K562 (cell line): ENCODE measurements at regions not wholly inside any gene's neighbourhood (a gene's known extent, or its start where the extent isn't known, plus 50 kb on each side); places are given as distances from the start of the nearest gene placed in this dataset.

Experiments used
- ATAC-seq: fragments of 200-7000 bp; cut with Tn5 transposase; 3 replicates; pipeline ENCODE4 v1.9.1; 2020; ENCODE audit warnings: moderate library complexity
- BruUV-seq: library from RNA; stranded (reverse); fragments of 400-500 nt; replicated peaks from 2 replicates; lab custom pipeline; 2021; lab: Mats Ljungman, UMichigan
- CTCF ChIA-PET: fragments of 300-600 bp; formaldehyde crosslinking; extraction: SDS; loops from one replicate; lab custom pipeline; 2021; ENCODE audit warnings: low intra/inter-chr PET ratio; lab: Yijun Ruan, JAX
- POLR2A ChIA-PET: fragments of 300-600, 350-650 bp; sonication (Branson Sonifier 250); formaldehyde crosslinking; extraction: SDS; loops from one replicate; lab custom pipeline; 2021; ENCODE audit warnings: antibody characterized with exemption, inconsistent platforms; lab: Yijun Ruan, JAX
- DNase-seq, 4 experiments: peaks; one replicate each; pipeline versions ENCODE4 v3.0.0 to v3.0.0-alpha.2; 2011 to 2018; ENCODE audit warnings: low spot score in 3 of 4, mixed read lengths in 3 of 4; ENCODE audit errors: extremely low read depth in 1 of 4
- FAIRE-seq: peaks from 2 replicates; lab custom pipeline; 2011; peaks lifted over from hg19 to GRCh38; lab: Jason Lieb, UNC
- H2AFZ ChIP-seq: 2 replicates; pipeline ENCODE4 v1.6.0; 2011; ENCODE audit warnings: low read depth, low read length, control low read depth, inconsistent platforms
- H3K27ac ChIP-seq: fragments of 200-600 bp; 3 replicates; pipeline ENCODE4 v1.8.0; 2011; ENCODE audit warnings: low read depth, mild to moderate bottlenecking, control low read depth, inconsistent platforms, low read length, moderate library complexity, mixed read lengths; ENCODE audit errors: extremely low read depth
- H3K27me3 ChIP-seq, 2 experiments: fragments of 300-600 bp in 1 of 2; 2 replicates in 1 of 2; 3 replicates in 1 of 2; pipeline versions ENCODE4 v1.6.0 to v1.8.0; 2011; ENCODE audit warnings: inconsistent platforms in 2 of 2, low read length in 2 of 2, mild to moderate bottlenecking in 1 of 2, mixed read lengths in 1 of 2, moderate library complexity in 1 of 2; ENCODE audit not compliant: control insufficient read depth in 2 of 2, insufficient read depth in 2 of 2
- H3K36me3 ChIP-seq: fragments of 300-600 bp; 3 replicates; pipeline ENCODE4 v1.8.0; 2011; ENCODE audit warnings: mild to moderate bottlenecking, low read length, inconsistent platforms; ENCODE audit not compliant: control insufficient read depth, insufficient read depth
- H3K4me1 ChIP-seq, 2 experiments: fragments of 200-600 bp in 1 of 2; replicated peaks in 1 of 2; 2 replicates in 1 of 2; 3 replicates in 1 of 2; pipeline versions ENCODE4 v1.5.1 to v1.8.0; 2011; ENCODE audit warnings: inconsistent platforms in 2 of 2, low read length in 2 of 2, mild to moderate bottlenecking in 1 of 2, mixed read lengths in 1 of 2, moderate library complexity in 1 of 2; ENCODE audit not compliant: control insufficient read depth in 2 of 2, insufficient read depth in 2 of 2
- H3K4me2 ChIP-seq: 2 replicates; pipeline ENCODE4 v1.6.1; 2011; ENCODE audit warnings: low read length, control low read depth, inconsistent platforms, mixed read lengths; ENCODE audit not compliant: insufficient read depth
- H3K4me3 ChIP-seq: fragments of 200-600 bp; sonication (generic), shearing (Covaris generic); 2 replicates; pipeline ENCODE4 v1.5.1; 2016; ENCODE audit warnings: control low read depth, inconsistent platforms
- H3K79me2 ChIP-seq: fragments of 200-600 bp; 3 replicates; pipeline ENCODE4 v1.8.0; 2011; ENCODE audit warnings: low read length, inconsistent platforms; ENCODE audit not compliant: control insufficient read depth, insufficient read depth
- H3K9ac ChIP-seq, 2 experiments: 2 replicates each; pipeline versions ENCODE4 v1.6.0 to v1.6.1; 2011; ENCODE audit warnings: low read depth in 2 of 2, low read length in 2 of 2, control low read depth in 1 of 2, inconsistent platforms in 1 of 2, mild to moderate bottlenecking in 1 of 2, mixed read lengths in 1 of 2; ENCODE audit not compliant: insufficient read depth in 1 of 2
- H3K9me1 ChIP-seq: one replicate; pipeline ENCODE4 v1.6.0; 2011; ENCODE audit warnings: inconsistent platforms, mild to moderate bottlenecking, low read length, moderate library complexity; ENCODE audit not compliant: control insufficient read depth, insufficient read depth
- H3K9me3 ChIP-seq: replicated peaks from 2 replicates; pipeline ENCODE4 v1.5.1; 2011; ENCODE audit warnings: low read depth, low read length, inconsistent platforms; ENCODE audit not compliant: control insufficient read depth, insufficient read depth
- H4K20me1 ChIP-seq: replicated peaks from 2 replicates; pipeline ENCODE4 v1.6.1; 2011; ENCODE audit warnings: low read length, inconsistent platforms, mixed read lengths; ENCODE audit not compliant: control insufficient read depth, insufficient read depth
- BCOR ChIP-seq: fragments of 450-650 bp; IDR thresholded peaks from 2 replicates; pipeline ENCODE4 v1.6.1; 2016
- EGR1 ChIP-seq: fragments of 450-650 bp; conservative IDR thresholded peaks from 2 replicates; pipeline ENCODE4 v1.6.1; 2017; ENCODE audit warnings: mild to moderate bottlenecking
- ELK1 ChIP-seq: sonication (generic); formaldehyde crosslinking; IDR thresholded peaks from 2 replicates; pipeline ENCODE4 v1.8.1; 2022; ENCODE audit warnings: missing genetic modification reagents
- GTF3C2 ChIP-seq: IDR thresholded peaks from 3 replicates; pipeline ENCODE4 v1.6.1; 2011; ENCODE audit warnings: borderline replicate concordance, mild to moderate bottlenecking, moderate library complexity; ENCODE audit not compliant: insufficient read length; ENCODE audit errors: extremely low read depth
- NFE2 ChIP-seq: IDR thresholded peaks from 2 replicates; pipeline ENCODE4 v1.6.1; 2014; ENCODE audit warnings: antibody characterized with exemption, low read depth
- RNF2 ChIP-seq: sonication (generic); IDR thresholded peaks from 2 replicates; pipeline ENCODE4 v1.6.1; 2016
- SMARCC2 ChIP-seq: fragments of 450-650 bp; IDR thresholded peaks from 2 replicates; pipeline ENCODE4 v1.6.1; 2017; ENCODE audit warnings: antibody characterized with exemption, moderate library complexity, mild to moderate bottlenecking, low read depth
- STAT6 ChIP-seq: sonication (generic); formaldehyde crosslinking; IDR thresholded peaks from 2 replicates; pipeline ENCODE4 v1.8.1; 2023; ENCODE audit warnings: mild to moderate bottlenecking, missing genetic modification reagents
- TEAD4 ChIP-seq, 2 experiments: sonication (generic) in 1 of 2; formaldehyde crosslinking in 1 of 2; IDR thresholded peaks; 2 replicates each; pipeline versions ENCODE4 v1.6.1 to v1.8.0; 2012 to 2022; ENCODE audit warnings: borderline replicate concordance in 1 of 2, inconsistent platforms in 1 of 2, low read length in 1 of 2, mild to moderate bottlenecking in 1 of 2, missing genetic modification reagents in 1 of 2
- THRAP3 ChIP-seq: fragments of 450-650 bp; IDR thresholded peaks from 2 replicates; pipeline ENCODE4 v1.6.1; 2016; ENCODE audit warnings: mild to moderate bottlenecking, inconsistent platforms, borderline replicate concordance
- TRIM24 ChIP-seq, 2 experiments: fragments of 450-650 bp; IDR thresholded peaks; 2 replicates each; pipeline ENCODE4 v1.6.1; 2016
- ZNF174 ChIP-seq: fragments of 250-450 bp; sonication (Bioruptor Pico); IDR thresholded peaks from 2 replicates; pipeline ENCODE4 v1.4.0; 2020; ENCODE audit warnings: mild to moderate bottlenecking
- ZNF316 ChIP-seq: fragments of 450-650 bp; IDR thresholded peaks from 2 replicates; pipeline ENCODE4 v1.6.1; 2016
- WGBS: fragments of 100-300 bp; shearing (Covaris generic); methylation state at CpG from one replicate; pipeline ENCODE4 v1.1.6; 2016; ENCODE audit warnings: low coverage, mixed read lengths; ENCODE audit not compliant: insufficient coverage; ENCODE audit errors: missing lambda C conversion rate; 5-methylcytosine and 5-hydroxymethylcytosine counted together
- in situ Hi-C: fragments of 300-500 bp; cut with MboI; formaldehyde crosslinking; loops from 4 replicates; pipeline ENCODE4 v1.15.0; 2018; ENCODE audit warnings: inconsistent platforms, mixed read lengths
- intact Hi-C: fragments of 100-400 bp; cut with micrococcal nuclease; formaldehyde crosslinking; loops from 2 replicates; pipeline ENCODE4 v1.14.2; 2022

- peak; percentile 65; the same call in 1 of the 2 replicates for TF ChIP-seq TEAD4 (IDR thresholded peaks at IDR 0.05; ENCODE audit: low read length)
- no peak for TF ChIP-seq TEAD4 (CRISPR knock-in tag; IDR thresholded peaks at IDR 0.05; ENCODE audit: borderline replicate concordance)
- peak; percentile 24; the same call in 1 of the 2 replicates for TF ChIP-seq SMARCC2
- TF ChIP-seq BCOR = 0 out of 2 replicates have a peak, but pooled peaks have one; percentile 6
- 0 out of 4 replicates have a peak, but pooled peaks of 1 of the 2 experiments have one; percentile 14 for TF ChIP-seq TRIM24 (IDR thresholded peaks at IDR 0.05)
These were observed 252.3 kb upstream of the MKLN1 start (continued) for GRCh38 chr7:131075406-131075805.

GRCh38 chr7:131076032-131076431, 251.6 kb upstream of the MKLN1 start:
- H3K36me3 ChIP-seq = peaks cover 4% of the 10 kb centered on the region; the same call in 1 of the 3 replicates
- no peak for FAIRE-seq
- ATAC-seq = no peak
- ChIA-PET POLR2A (interaction anchor here (1.0 to 1.3 kb wide), 2 partner anchors 17 to 33 kb away, joined by 3 to 4 read pairs; no protein-coding TSS in a partner anchor), CTCF (no interaction called here)
- H3K27ac ChIP-seq = peak overlapping the region; percentile 47; the same call in 1 of the 3 replicates
- BruUV-seq = no TSS peak
- intact Hi-C loops (no loop called here), in situ Hi-C loops (no loop called here)
- H3K9ac ChIP-seq = no peak overlapping the region
- 39% methylated on average over 3 of the region's 3 CpGs for WGBS
- peak in 1 of 4 experiments; percentile 32 for DNase-seq
- no peaks in the 10 kb centered on the region for H4K20me1 ChIP-seq
- no peak overlapping the region for H3K4me3 ChIP-seq
- H2AFZ ChIP-seq = no peak overlapping the region
- no peaks in the 10 kb centered on the region for H3K27me3 ChIP-seq
- H3K4me2 ChIP-seq = peak overlapping the region; percentile 8; the same call in 1 of the 2 replicates
- H3K9me1 ChIP-seq = no peaks in the 10 kb centered on the region
- no peaks in the 10 kb centered on the region; the same call in 1 of the 2 replicates for H3K9me3 ChIP-seq
- H3K4me1 ChIP-seq = peaks cover 4 to 27% of the 10 kb centered on the region in 2 experiments; a peak in 4 of 5 replicates
- peaks cover 3% of the 10 kb centered on the region; the same call in 1 of the 3 replicates for H3K79me2 ChIP-seq
- TF ChIP-seq NFE2 (peak; percentile 74; the same call in 1 of the 2 replicates), RNF2 (no peak), STAT6 (CRISPR knock-in tag) (no peak), ZNF174 (CRISPR knock-in tag) (no peak), THRAP3 (0 out of 2 replicates have a peak, but pooled peaks have one; percentile 3), ZNF316 (peak; percentile 56), ELK1 (no peak), EGR1 (peak; percentile 73), GTF3C2 (no peak)
